ENCODE measurements at regions not wholly inside any gene's neighbourhood (a gene's known extent, or its start where the extent isn't known, plus 50 kb on each side); places are given as distances from the start of the nearest gene placed in this dataset.

DNA sequence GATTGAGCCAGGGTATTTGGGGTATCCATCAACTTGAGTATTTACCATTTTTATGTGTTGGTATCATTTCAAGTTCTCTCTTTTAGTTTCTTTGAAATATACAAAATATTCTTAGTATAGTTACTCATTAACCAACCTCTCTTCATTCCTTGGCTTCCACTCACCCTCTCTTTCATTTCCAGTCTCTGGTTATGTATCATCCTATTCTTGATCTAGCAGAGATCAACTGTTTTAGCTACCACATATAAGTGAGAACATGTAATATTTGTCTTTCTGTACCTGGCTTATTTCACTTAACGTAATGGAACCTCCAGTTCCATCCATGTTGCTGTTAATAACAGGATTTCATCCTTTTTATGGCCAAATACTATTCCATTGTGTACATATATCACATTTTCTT lies 86.9 kb downstream of the DACT1 start:
- no peak overlapping the region for H3K27ac ChIP-seq (ENCODE audit: low read depth in 2 of 2, low read length in 1 of 2)
- H3K4me3 ChIP-seq (ENCODE audit: low read depth in 2 of 2, low read length in 1 of 2): no peak overlapping the region
- TF ChIP-seq, protein P1, sequence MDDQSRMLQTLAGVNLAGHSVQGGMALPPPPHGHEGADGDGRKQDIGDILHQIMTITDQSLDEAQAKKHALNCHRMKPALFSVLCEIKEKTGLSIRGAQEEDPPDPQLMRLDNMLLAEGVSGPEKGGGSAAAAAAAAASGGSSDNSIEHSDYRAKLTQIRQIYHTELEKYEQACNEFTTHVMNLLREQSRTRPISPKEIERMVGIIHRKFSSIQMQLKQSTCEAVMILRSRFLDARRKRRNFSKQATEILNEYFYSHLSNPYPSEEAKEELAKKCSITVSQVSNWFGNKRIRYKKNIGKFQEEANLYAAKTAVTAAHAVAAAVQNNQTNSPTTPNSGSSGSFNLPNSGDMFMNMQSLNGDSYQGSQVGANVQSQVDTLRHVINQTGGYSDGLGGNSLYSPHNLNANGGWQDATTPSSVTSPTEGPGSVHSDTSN (IDR thresholded peaks at IDR 0.05): no peak
- TF ChIP-seq RXRA (IDR thresholded peaks at IDR 0.05; ENCODE audit: borderline replicate concordance, low read depth) (no peak), MXI1 (IDR thresholded peaks at IDR 0.05; ENCODE audit: low read depth, low read length) (no peak), ELF1 (IDR thresholded peaks at IDR 0.05) (no peak), SIN3A (IDR thresholded peaks at IDR 0.05; ENCODE audit: borderline replicate concordance, low read depth, low read length) (no peak), EZH2phosphoT487 (IDR thresholded peaks at IDR 0.05; ENCODE audit: borderline replicate concordance, low read depth) (no peak), RCOR1 (IDR thresholded peaks at IDR 0.05; ENCODE audit: low read length) (no peak), RAD21 (IDR thresholded peaks at IDR 0.05; ENCODE audit: low read length) (no peak), FOXM1 (IDR thresholded peaks at IDR 0.05; ENCODE audit: low read depth) (no peak), YY1 (IDR thresholded peaks at IDR 0.05; ENCODE audit: low read depth) (no peak), GATA2 (CRISPR knock-in tag; IDR thresholded peaks at IDR 0.05) (no peak), TAF1 (IDR thresholded peaks at IDR 0.05; ENCODE audit: borderline replicate concordance, low read depth, low read length) (no peak)
- CTCF ChIA-PET: no interaction called here
- H3K27me3 ChIP-seq (ENCODE audit: insufficient read depth): no peaks in the 10 kb centered on the region
- POLR2A ChIA-PET: no interaction called here
- H2AFZ ChIP-seq (ENCODE audit: low read depth): no peak overlapping the region
- DNase-seq: no peak
- H3K4me2 ChIP-seq: no peak overlapping the region
- no peaks in the 10 kb centered on the region for H3K9me3 ChIP-seq
- no peaks in the 10 kb centered on the region for H3K79me2 ChIP-seq (ENCODE audit: insufficient read depth)
- H3K4me1 ChIP-seq (ENCODE audit: control insufficient read depth in 1 of 2, insufficient read depth in 2 of 2, low read depth in 1 of 2, low read length in 1 of 2): no peaks in the 10 kb centered on the region
- WGBS (ENCODE audit: low lambda C conversion rate): 58% methylated on average over 1 of the region's 1 CpG
- no peaks in the 10 kb centered on the region for H3K9me2 ChIP-seq
- no peaks in the 10 kb centered on the region for H3F3A ChIP-seq (replicated peaks; ENCODE audit: insufficient read depth)
- no peak overlapping the region for H3K9ac ChIP-seq
- H3K36me3 ChIP-seq (replicated peaks in 1 of 2; ENCODE audit: control insufficient read depth in 1 of 2, insufficient read depth in 2 of 2, low read length in 1 of 2): no peaks in the 10 kb centered on the region
- no peaks in the 10 kb centered on the region for H4K20me1 ChIP-seq (ENCODE audit: insufficient read depth)

DNA sequence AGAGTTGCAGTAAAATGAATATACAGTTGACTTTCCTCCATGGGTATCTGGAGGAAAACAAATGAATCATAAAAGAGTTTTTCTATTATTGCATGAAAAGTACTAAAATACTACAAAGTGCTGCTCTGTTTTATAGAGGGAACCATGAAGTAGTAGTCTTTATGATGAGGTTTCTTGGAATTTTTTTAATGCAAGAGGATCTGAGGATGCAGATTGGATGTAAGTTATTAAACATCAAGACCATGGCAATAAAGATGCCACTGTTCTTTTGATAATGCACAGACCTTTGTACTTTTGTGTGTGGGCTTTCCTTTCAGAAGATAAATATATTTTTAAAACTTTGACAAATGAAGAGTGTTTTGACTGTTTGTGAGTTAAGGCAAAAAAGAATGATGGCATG lies 87.5 kb downstream of the DACT1 start:
- H3K79me2 ChIP-seq (ENCODE audit: insufficient read depth): no peaks in the 10 kb centered on the region
- ChIA-PET POLR2A (no interaction called here), CTCF (no interaction called here)
- no peaks in the 10 kb centered on the region for H3K9me3 ChIP-seq
- peaks cover 5% of the 10 kb centered on the region for H3F3A ChIP-seq (replicated peaks; ENCODE audit: insufficient read depth)
- DNase-seq: no peak
- no peaks in the 10 kb centered on the region for H3K9me2 ChIP-seq
- no peaks in the 10 kb centered on the region for H4K20me1 ChIP-seq (ENCODE audit: insufficient read depth)
- no peak overlapping the region for H3K4me3 ChIP-seq (ENCODE audit: low read depth in 2 of 2, low read length in 1 of 2)
- H3K9ac ChIP-seq: no peak overlapping the region
- no peaks in the 10 kb centered on the region for H3K27me3 ChIP-seq (ENCODE audit: insufficient read depth)
- H3K36me3 ChIP-seq (replicated peaks in 1 of 2; ENCODE audit: control insufficient read depth in 1 of 2, insufficient read depth in 2 of 2, low read length in 1 of 2): no peaks in the 10 kb centered on the region
- H3K4me2 ChIP-seq: no peak overlapping the region
- H2AFZ ChIP-seq (ENCODE audit: low read depth): no peak overlapping the region
- no peaks in the 10 kb centered on the region for H3K4me1 ChIP-seq (ENCODE audit: control insufficient read depth in 1 of 2, insufficient read depth in 2 of 2, low read depth in 1 of 2, low read length in 1 of 2)
- H3K27ac ChIP-seq (ENCODE audit: low read depth in 2 of 2, low read length in 1 of 2): no peak overlapping the region
- TF ChIP-seq RCOR1 (IDR thresholded peaks at IDR 0.05; ENCODE audit: low read length) (no peak), FOXJ3 (CRISPR knock-in tag; IDR thresholded peaks at IDR 0.05) (no peak), NRF1 (IDR thresholded peaks at IDR 0.05; ENCODE audit: low read depth, low read length) (no peak), CHD2 (IDR thresholded peaks at IDR 0.05; ENCODE audit: low read length, partially characterized antibody) (no peak), JUND (IDR thresholded peaks at IDR 0.05) (no peak), MEF2A (IDR thresholded peaks at IDR 0.05; ENCODE audit: borderline replicate concordance, low read depth) (no peak), SMC3 (IDR thresholded peaks at IDR 0.05; ENCODE audit: low read depth, low read length) (no peak)
- TF ChIP-seq, protein P2, sequence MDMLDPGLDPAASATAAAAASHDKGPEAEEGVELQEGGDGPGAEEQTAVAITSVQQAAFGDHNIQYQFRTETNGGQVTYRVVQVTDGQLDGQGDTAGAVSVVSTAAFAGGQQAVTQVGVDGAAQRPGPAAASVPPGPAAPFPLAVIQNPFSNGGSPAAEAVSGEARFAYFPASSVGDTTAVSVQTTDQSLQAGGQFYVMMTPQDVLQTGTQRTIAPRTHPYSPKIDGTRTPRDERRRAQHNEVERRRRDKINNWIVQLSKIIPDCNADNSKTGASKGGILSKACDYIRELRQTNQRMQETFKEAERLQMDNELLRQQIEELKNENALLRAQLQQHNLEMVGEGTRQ (IDR thresholded peaks at IDR 0.05; ENCODE audit: borderline replicate concordance, low read depth, low read length): no peak
